B cell (primary cell): ENCODE measurements at regions not wholly inside any gene's neighbourhood (a gene's known extent, or its start where the extent isn't known, plus 50 kb on each side); places are given as distances from the start of the nearest gene placed in this dataset.

ENCODE experiments used
- ATAC-seq: fragments of 200-7000 bp; cut with Tn5 transposase; one replicate; pipeline ENCODE4 v1.10.0; 2021; ENCODE audit warnings: low read depth, mild to moderate bottlenecking, moderate number of reproducible peaks, moderate library complexity
- CTCF ChIA-PET: fragments of 350-600 bp; sonication (Branson Sonifier 250); formaldehyde crosslinking; loops from one replicate; lab custom pipeline; 2021; ENCODE audit warnings: antibody characterized with exemption, inconsistent platforms; lab: Charles Lee
- POLR2A ChIA-PET: fragments of 350-600 bp; sonication (Branson Sonifier 250); formaldehyde crosslinking; loops from one replicate; lab custom pipeline; 2021; ENCODE audit warnings: antibody characterized with exemption; lab: Charles Lee
- DNase-seq: peaks from one replicate; pipeline ENCODE4 v3.0.0; 2013
- H2AFZ ChIP-seq: 2 replicates; pipeline ENCODE4 v1.6.1; 2012; ENCODE audit warnings: mild to moderate bottlenecking, low read depth, low read length; ENCODE audit not compliant: insufficient read depth, poor library complexity, severe bottlenecking
- H3K27ac ChIP-seq, 2 donors: 1 replicate in 1 of 2; 2 replicates in 1 of 2; pipeline ENCODE4 v1.5.1; 2012 to 2013; ENCODE audit warnings: low read length in 2 of 2, mild to moderate bottlenecking in 2 of 2, moderate library complexity in 1 of 2
- H3K27me3 ChIP-seq, 4 experiments: fragments of 200-600 bp in 1 of 4; sonication (generic) in 1 of 4; replicated peaks in 1 of 4; 1 replicate in 2 of 4; 2 replicates in 2 of 4; pipeline versions ENCODE4 v1.6.1 to v1.7.0; 2013 to 2016; ENCODE audit warnings: low read length in 3 of 4, mild to moderate bottlenecking in 2 of 4, mixed read lengths in 1 of 4, moderate library complexity in 1 of 4; ENCODE audit not compliant: insufficient read depth in 4 of 4, control insufficient read depth in 3 of 4; ENCODE audit errors: control extremely low read depth in 1 of 4
- H3K36me3 ChIP-seq, 2 experiments: replicated peaks in 1 of 2; 1 replicate in 1 of 2; 2 replicates in 1 of 2; pipeline versions ENCODE4 v1.6.1 to v1.7.1; 2013; ENCODE audit warnings: low read length in 1 of 2; ENCODE audit not compliant: insufficient read depth in 2 of 2, control insufficient read depth in 1 of 2; ENCODE audit errors: control extremely low read depth in 1 of 2, extremely low read depth in 1 of 2
- H3K4me1 ChIP-seq, 2 donors: fragments of 200-600 bp in 1 of 2; sonication (generic) in 1 of 2; 1 replicate in 1 of 2; 2 replicates in 1 of 2; pipeline versions ENCODE4 v1.5.1 to v1.6.1; 2013 to 2017; ENCODE audit warnings: low read length in 2 of 2; ENCODE audit not compliant: control insufficient read depth in 2 of 2, insufficient read depth in 2 of 2
- H3K4me2 ChIP-seq: replicated peaks from 2 replicates; pipeline ENCODE3; 2012; ENCODE audit warnings: mild to moderate bottlenecking, low read depth, low read length; ENCODE audit not compliant: poor library complexity, severe bottlenecking
- H3K4me3 ChIP-seq, 5 experiments: fragments of 200-600 bp in 1 of 5; sonication (generic) in 1 of 5; 1 replicate in 3 of 5; 2 replicates in 2 of 5; pipeline versions ENCODE4 v1.5.1 to v1.7.0; 2011 to 2016; ENCODE audit warnings: low read length in 4 of 5, mild to moderate bottlenecking in 4 of 5, low read depth in 2 of 5, control low read depth in 1 of 5, moderate library complexity in 1 of 5; ENCODE audit not compliant: insufficient read depth in 1 of 5; ENCODE audit errors: control extremely low read depth in 1 of 5, extremely low read depth in 1 of 5
- H3K79me2 ChIP-seq: fragments of 200-600 bp; sonication (generic); one replicate; pipeline ENCODE4 v1.6.0; 2016; ENCODE audit warnings: low read length; ENCODE audit not compliant: control insufficient read depth, insufficient read depth
- H3K9ac ChIP-seq: fragments of 200-600 bp; sonication (generic); 2 replicates; pipeline ENCODE4 v1.6.1; 2017; ENCODE audit warnings: mild to moderate bottlenecking, low read length, moderate library complexity
- H3K9me3 ChIP-seq, 3 donors: one replicate each; pipeline versions ENCODE4 v1.6.1 to v1.7.1; 2013; ENCODE audit warnings: low read length in 2 of 3; ENCODE audit not compliant: control insufficient read depth in 2 of 3, insufficient read depth in 1 of 3; ENCODE audit errors: control extremely low read depth in 1 of 3
- H4K20me1 ChIP-seq: 2 replicates; pipeline ENCODE4 v1.6.0; 2012; ENCODE audit warnings: mild to moderate bottlenecking, low read length; ENCODE audit not compliant: insufficient read depth, control insufficient read depth, poor library complexity, severe bottlenecking
- H3K27ac Mint-ChIP-seq: one replicate; pipeline ENCODE4 v1.8.0; 2021; ENCODE audit warnings: mixed read lengths
- H3K27me3 Mint-ChIP-seq: one replicate; pipeline ENCODE4 v1.8.0; 2021; ENCODE audit warnings: mixed read lengths
- H3K4me1 Mint-ChIP-seq: one replicate; pipeline ENCODE4 v1.8.0; 2021; ENCODE audit warnings: mixed read lengths
- H3K4me3 Mint-ChIP-seq: one replicate; pipeline ENCODE4 v1.8.0; 2021; ENCODE audit warnings: mixed read lengths
- H3K9me3 Mint-ChIP-seq: one replicate; pipeline ENCODE4 v1.8.0; 2022; ENCODE audit warnings: mixed read lengths; ENCODE audit not compliant: insufficient read depth
- CTCF ChIP-seq: fragments of 200-600 bp; IDR thresholded peaks from one replicate; pipeline ENCODE4 v1.8.0; 2022; ENCODE audit warnings: antibody characterized with exemption, mild to moderate bottlenecking
- EZH2 ChIP-seq: IDR thresholded peaks from 2 replicates; pipeline ENCODE4 v1.6.1; 2012; ENCODE audit warnings: borderline replicate concordance, low read depth, mild to moderate bottlenecking, moderate library complexity, low read length; ENCODE audit not compliant: insufficient read depth, poor library complexity, severe bottlenecking
- WGBS: methylation state at CpG from one replicate; pipeline ENCODE4 v1.1.5; 2013; ENCODE audit warnings: missing lambda C conversion rate; ENCODE audit not compliant: insufficient coverage; 5-methylcytosine and 5-hydroxymethylcytosine counted together
- intact Hi-C: fragments of 100-400 bp; cut with micrococcal nuclease; formaldehyde crosslinking; loops from one replicate; pipeline ENCODE4 v1.10.0; 2022

GRCh38 chr20:21873291-21873690 lies 167.8 kb downstream of the PAX1 start:
- no peak overlapping the region for H3K27ac Mint-ChIP-seq

GRCh38 chr20:21867811-21868210 lies 162.3 kb downstream of the PAX1 start:
- POLR2A ChIA-PET: no interaction called here
- no CpG with 5 or more reads among the region's 4 CpGs for WGBS

More at GRCh38 chr20:21873291-21873690, 167.8 kb downstream of the PAX1 start:
- Histone ChIP-seq H4K20me1 (no peaks in the 10 kb centered on the region), H3K79me2 (no peaks in the 10 kb centered on the region), H3K4me2 (no peak overlapping the region), H3K4me3 (no peak overlapping the region), H3K4me1 (no peaks in the 10 kb centered on the region), H3K9me3 (peaks cover 0 to 3% (median 0%) of the 10 kb centered on the region in 3 donors), H3K36me3 (no peaks in the 10 kb centered on the region), H3K27me3 (no peaks in the 10 kb centered on the region), H3K27ac (no peak overlapping the region), H3K9ac (no peak overlapping the region), H2AFZ (no peak overlapping the region)
- no peak overlapping the region for H3K4me3 Mint-ChIP-seq
- WGBS: no CpG with 5 or more reads among the region's 3 CpGs
- POLR2A ChIA-PET: no interaction called here
- peaks cover 6% of the 10 kb centered on the region for H3K9me3 Mint-ChIP-seq
- DNase-seq (no peak), ATAC-seq (no peak)
- no peaks in the 10 kb centered on the region for H3K4me1 Mint-ChIP-seq
- H3K27me3 Mint-ChIP-seq: no peaks in the 10 kb centered on the region
- CTCF ChIA-PET: no interaction called here
- intact Hi-C loops: no loop called here
- TF ChIP-seq CTCF (no peak), EZH2 (no peak)

More at GRCh38 chr20:21867811-21868210, 162.3 kb downstream of the PAX1 start:
- CTCF ChIA-PET: no interaction called here
- Histone ChIP-seq H3K9me3 (peaks cover 0 to 7% (median 0%) of the 10 kb centered on the region in 3 donors), H3K36me3 (no peaks in the 10 kb centered on the region), H3K27ac (no peak overlapping the region), H2AFZ (no peak overlapping the region), H3K27me3 (no peaks in the 10 kb centered on the region), H3K4me1 (no peaks in the 10 kb centered on the region), H3K9ac (no peak overlapping the region), H4K20me1 (no peaks in the 10 kb centered on the region), H3K4me2 (no peak overlapping the region), H3K4me3 (no peak overlapping the region), H3K79me2 (no peaks in the 10 kb centered on the region)
- H3K4me1 Mint-ChIP-seq: no peaks in the 10 kb centered on the region
- DNase-seq (no peak), ATAC-seq (no peak)
- H3K27ac Mint-ChIP-seq: no peak overlapping the region
- TF ChIP-seq CTCF: no peak
- no peak for TF ChIP-seq EZH2
- no peaks in the 10 kb centered on the region for H3K27me3 Mint-ChIP-seq
- no peak overlapping the region for H3K4me3 Mint-ChIP-seq
- intact Hi-C loops: no loop called here
- H3K9me3 Mint-ChIP-seq: peaks cover 6% of the 10 kb centered on the region
